ENCODE measurements at regions not wholly inside any gene's neighbourhood (a gene's known extent, or its start where the extent isn't known, plus 50 kb on each side); places are given as distances from the start of the nearest gene placed in this dataset.

DNA sequence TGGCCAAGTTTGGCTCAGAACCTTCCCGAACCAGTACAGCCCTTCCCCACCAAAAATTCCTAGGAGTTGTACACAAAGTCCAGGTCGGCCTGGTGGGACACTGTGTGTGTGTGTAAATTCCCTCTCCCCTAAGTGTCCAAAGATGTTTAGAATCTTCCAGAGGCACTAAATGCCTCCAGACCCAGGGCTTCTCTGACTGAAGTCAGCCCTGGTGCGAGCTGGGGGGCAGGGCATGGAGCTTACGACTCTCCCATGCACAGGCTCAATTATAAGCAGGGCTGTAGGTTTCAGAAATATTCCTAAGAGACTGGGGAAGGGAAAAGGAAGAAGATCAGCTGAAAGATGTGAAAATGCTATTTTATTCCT, 106.9 kb upstream of the ATF7IP start:
- Histone ChIP-seq H2AFZ (ENCODE audit: low read length) (no peak overlapping the region), H3K9ac (ENCODE audit: extremely low read depth, insufficient read length, low read length) (peak overlapping the region; percentile 27), H4K91ac (ENCODE audit: insufficient read length, low read depth, low read length) (peak overlapping the region; percentile 99)

More for the DNA sequence above, 106.9 kb upstream of the ATF7IP start:
- peak overlapping the region; percentile 90 for H3K18ac ChIP-seq (ENCODE audit: insufficient read length, low read depth, low read length)
- peak overlapping the region; percentile 99 for H2AK5ac ChIP-seq (ENCODE audit: insufficient read length, low read length)
- Mint-ChIP-seq H3K4me3 (peak overlapping the region in 1 of 2 experiments; percentile 59; a peak in 2 of 5 replicates), H3K36me3 (ENCODE audit: insufficient read depth in 1 of 3, low read depth in 3 of 3) (peaks cover 4 to 20% (median 10%) of the 10 kb centered on the region in 3 experiments), H3K4me1 (peaks cover 65 to 66% of the 10 kb centered on the region in 2 experiments), H3K27ac (peak overlapping the region; percentile 95 to 100 (median 98)), H3K27me3 (ENCODE audit: low read depth) (no peaks in the 10 kb centered on the region), H3K9me3 (peaks cover 16 to 25% of the 10 kb centered on the region in 2 experiments)
- H3K23ac ChIP-seq (ENCODE audit: insufficient read length, low read depth, low read length), result peak overlapping the region; percentile 64
- H4K8ac ChIP-seq (replicated peaks; ENCODE audit: insufficient read length, low read depth, low read length), result peak overlapping the region; percentile 93
- H3K27me3 ChIP-seq (ENCODE audit: insufficient read depth, low read length), result no peaks in the 10 kb centered on the region
- no peaks in the 10 kb centered on the region for H3K79me1 ChIP-seq (ENCODE audit: insufficient read depth, low read depth, low read length, poor library complexity, severe bottlenecking)
- H3K27ac ChIP-seq (ENCODE audit: insufficient read length, low read depth, low read length), result peak overlapping the region; percentile 100
- peak overlapping the region; percentile 98 for H2BK12ac ChIP-seq (ENCODE audit: insufficient read length, low read depth, low read length)
- TF ChIP-seq, protein P1, sequence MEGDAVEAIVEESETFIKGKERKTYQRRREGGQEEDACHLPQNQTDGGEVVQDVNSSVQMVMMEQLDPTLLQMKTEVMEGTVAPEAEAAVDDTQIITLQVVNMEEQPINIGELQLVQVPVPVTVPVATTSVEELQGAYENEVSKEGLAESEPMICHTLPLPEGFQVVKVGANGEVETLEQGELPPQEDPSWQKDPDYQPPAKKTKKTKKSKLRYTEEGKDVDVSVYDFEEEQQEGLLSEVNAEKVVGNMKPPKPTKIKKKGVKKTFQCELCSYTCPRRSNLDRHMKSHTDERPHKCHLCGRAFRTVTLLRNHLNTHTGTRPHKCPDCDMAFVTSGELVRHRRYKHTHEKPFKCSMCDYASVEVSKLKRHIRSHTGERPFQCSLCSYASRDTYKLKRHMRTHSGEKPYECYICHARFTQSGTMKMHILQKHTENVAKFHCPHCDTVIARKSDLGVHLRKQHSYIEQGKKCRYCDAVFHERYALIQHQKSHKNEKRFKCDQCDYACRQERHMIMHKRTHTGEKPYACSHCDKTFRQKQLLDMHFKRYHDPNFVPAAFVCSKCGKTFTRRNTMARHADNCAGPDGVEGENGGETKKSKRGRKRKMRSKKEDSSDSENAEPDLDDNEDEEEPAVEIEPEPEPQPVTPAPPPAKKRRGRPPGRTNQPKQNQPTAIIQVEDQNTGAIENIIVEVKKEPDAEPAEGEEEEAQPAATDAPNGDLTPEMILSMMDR (conservative IDR thresholded peaks at IDR 0.05), result no peak
- peak overlapping the region; percentile 75 for H3K56ac ChIP-seq (ENCODE audit: insufficient read length, low read depth, low read length)
- peak overlapping the region; percentile 99 for H3T11ph ChIP-seq (ENCODE audit: low read length)
- peak overlapping the region; percentile 94 for H2BK5ac ChIP-seq (ENCODE audit: insufficient read length, low read length)
- no peak for DNase-seq
- peak overlapping the region; percentile 94 for H3K4ac ChIP-seq (ENCODE audit: low read depth, low read length)
- peak overlapping the region; percentile 11 for H3K4me2 ChIP-seq (ENCODE audit: insufficient read depth, insufficient read length, low read length)
- H4K5ac ChIP-seq (ENCODE audit: insufficient read length, low read depth, low read length), result peak overlapping the region; percentile 99
- peak overlapping the region; percentile 53 for H2BK120ac ChIP-seq (ENCODE audit: low read depth, low read length, poor library complexity, severe bottlenecking)
- no peak overlapping the region for H2BK15ac ChIP-seq (ENCODE audit: low read depth, low read length)
- no peaks in the 10 kb centered on the region for H3K9me3 ChIP-seq (ENCODE audit: control insufficient read depth, low read depth, low read length)
- no peaks in the 10 kb centered on the region for H3K79me2 ChIP-seq (ENCODE audit: insufficient read depth, low read length)
- no peaks in the 10 kb centered on the region for H4K20me1 ChIP-seq (ENCODE audit: control insufficient read depth, insufficient read depth, insufficient read length)
- peak overlapping the region; percentile 49 for H2BK20ac ChIP-seq (ENCODE audit: low read depth, low read length, poor library complexity, severe bottlenecking)
- no CpG with 5 or more reads among the region's 4 CpGs for WGBS (ENCODE audit: extremely low coverage, insufficient read length, low lambda C conversion rate)
- peak overlapping the region; percentile 97 for H3K14ac ChIP-seq (ENCODE audit: insufficient read depth, low read length)
- no peaks in the 10 kb centered on the region for H3K23me2 ChIP-seq (ENCODE audit: insufficient read length, low read depth, low read length, poor library complexity, severe bottlenecking)
- peaks cover 19% of the 10 kb centered on the region for H3K4me1 ChIP-seq (ENCODE audit: insufficient read depth, low read length)
